ENCODE measurements at regions not wholly inside any gene's neighbourhood (a gene's known extent, or its start where the extent isn't known, plus 50 kb on each side); places are given as distances from the start of the nearest gene placed in this dataset.

- no peak for DNase-seq
These were observed 85.1 kb downstream of the CT47B1 start for GRCh38 chrX:120790552-120790951.

GRCh38 chrX:120790118-120790517 is 85.5 kb downstream of the CT47B1 start:
- TF ChIP-seq CTCF (IDR thresholded peaks at IDR 0.05) (peak; percentile 53 to 74 (median 61)), EP300 (IDR thresholded peaks at IDR 0.05) (no peak), POLR2A (IDR thresholded peaks at IDR 0.05) (no peak)
- 0 to 1% (median 0%) methylated on average over 5 of the region's 5 CpGs for WGBS, 3 donors
- DNase-seq = peak in 4 of 5 donors; percentile 15 to 60 (median 27)

More at GRCh38 chrX:120790552-120790951, 85.1 kb downstream of the CT47B1 start:
- H3K9me3 ChIP-seq = no peaks in the 10 kb centered on the region
- WGBS, 3 donors = 25 to 34% (median 29%) methylated on average over 4 of the region's 4 CpGs
- no peaks in the 10 kb centered on the region for H3K36me3 ChIP-seq
- intact Hi-C loops (cut with DNase I) = no loop called here
- no peak overlapping the region for H3K27ac ChIP-seq
- TF ChIP-seq POLR2A (IDR thresholded peaks at IDR 0.05) (no peak), CTCF (IDR thresholded peaks at IDR 0.05) (no peak), EP300 (IDR thresholded peaks at IDR 0.05) (no peak)
- H3K4me1 ChIP-seq (ENCODE audit: insufficient read depth) = no peaks in the 10 kb centered on the region
- H3K27me3 ChIP-seq = no peaks in the 10 kb centered on the region
- no peak overlapping the region for H3K4me3 ChIP-seq

GRCh38 chrX:120781403-120781802 is 94.3 kb downstream of the CT47B1 start:
- DNase-seq = no peak
- 26 to 42% (median 29%) methylated on average over 2 of the region's 2 CpGs for WGBS, 3 donors
- Histone ChIP-seq H3K9me3 (no peaks in the 10 kb centered on the region), H3K36me3 (no peaks in the 10 kb centered on the region), H3K4me3 (no peak overlapping the region), H3K4me1 (ENCODE audit: insufficient read depth) (no peaks in the 10 kb centered on the region), H3K27ac (no peak overlapping the region), H3K27me3 (no peaks in the 10 kb centered on the region)
- TF ChIP-seq EP300 (IDR thresholded peaks at IDR 0.05) = no peak
- no peak for TF ChIP-seq POLR2A (IDR thresholded peaks at IDR 0.05)
- TF ChIP-seq CTCF (IDR thresholded peaks at IDR 0.05) = no peak
- intact Hi-C loops (cut with DNase I) = no loop called here

More at GRCh38 chrX:120790118-120790517, 85.5 kb downstream of the CT47B1 start:
- H3K36me3 ChIP-seq = no peaks in the 10 kb centered on the region
- no peak overlapping the region for H3K4me3 ChIP-seq
- no peak overlapping the region for H3K27ac ChIP-seq
- no peaks in the 10 kb centered on the region for H3K4me1 ChIP-seq (ENCODE audit: insufficient read depth)
- no peaks in the 10 kb centered on the region for H3K27me3 ChIP-seq
- intact Hi-C loops (cut with DNase I) = no loop called here
- H3K9me3 ChIP-seq = no peaks in the 10 kb centered on the region

- no peaks in the 10 kb centered on the region for H3K27me3 ChIP-seq
- 78 to 82% (median 80%) methylated on average over 3 of the region's 3 CpGs for WGBS, 3 donors
- H3K9me3 ChIP-seq = no peaks in the 10 kb centered on the region
- intact Hi-C loops (cut with DNase I) = no loop called here
- DNase-seq = no peak
- TF ChIP-seq EP300 (IDR thresholded peaks at IDR 0.05) (no peak), CTCF (IDR thresholded peaks at IDR 0.05) (no peak), POLR2A (IDR thresholded peaks at IDR 0.05) (no peak)
- no peak overlapping the region for H3K4me3 ChIP-seq
- H3K27ac ChIP-seq = no peak overlapping the region
- no peaks in the 10 kb centered on the region for H3K4me1 ChIP-seq (ENCODE audit: insufficient read depth)
- no peaks in the 10 kb centered on the region for H3K36me3 ChIP-seq
These were observed 99.7 kb downstream of the CT47B1 start for GRCh38 chrX:120775959-120776358.
